HG03575 (cell line): ENCODE measurements at regions not wholly inside any gene's neighbourhood (a gene's known extent, or its start where the extent isn't known, plus 50 kb on each side); places are given as distances from the start of the nearest gene placed in this dataset.
"Not testable (repeated sequence)": the region's sequence is repeated elsewhere in the genome, so short reads cannot be mapped to it uniquely, and the experiment has no call there.

Experiments
- ATAC-seq: cut with Tn5 transposase; IDR thresholded peaks from one replicate; pipeline ENCODE4 v1.9.1; 2021; ENCODE audit not compliant: unreplicated experiment, insufficient number of reproducible peaks, low FRiP score; ENCODE audit errors: extremely low read depth

GRCh38 chr16:33583702-33584101 is 124.3 kb downstream of the TP53TG3F start:
- ATAC-seq = not testable (repeated sequence)

DNA sequence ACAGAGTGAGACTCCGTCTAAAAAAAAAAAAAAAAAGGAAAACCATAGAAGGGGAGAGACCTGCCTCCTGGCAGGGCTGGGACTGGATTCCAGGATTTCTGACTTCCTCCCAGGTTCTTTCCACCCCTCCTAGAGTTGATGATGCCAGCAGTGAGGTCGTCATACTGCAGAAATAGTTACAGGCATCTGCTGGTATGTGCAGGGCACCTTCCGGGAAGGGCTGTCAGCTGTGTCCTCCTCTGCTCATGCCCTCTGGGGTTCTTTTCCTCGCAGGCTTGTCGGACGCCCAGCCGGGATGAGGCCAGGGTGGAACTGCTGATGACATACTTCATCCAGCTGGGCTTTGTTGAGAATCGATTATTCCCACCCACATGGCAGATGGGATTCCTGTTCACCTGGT is 129.2 kb downstream of the TP53TG3F start:
- not testable (repeated sequence) for ATAC-seq

DNA sequence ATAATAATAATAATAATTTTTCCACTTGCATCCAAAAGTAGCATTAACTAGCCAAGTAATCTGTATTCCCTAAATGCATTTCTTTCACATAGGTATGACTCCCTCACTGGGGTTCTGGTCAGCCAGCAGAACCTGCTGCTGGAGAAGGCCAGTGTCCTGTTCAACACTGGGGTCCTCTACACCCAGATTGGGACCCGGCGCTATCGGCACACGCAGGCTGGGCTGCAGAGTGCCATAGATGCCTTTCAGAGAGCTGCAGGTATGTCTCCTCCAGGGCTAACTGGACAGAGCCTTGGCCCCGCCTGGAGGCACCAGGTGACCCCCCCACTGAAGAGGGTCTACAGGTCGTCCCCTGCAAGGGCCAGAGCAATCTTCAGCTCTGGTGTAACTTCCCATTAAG is 133.9 kb downstream of the TP53TG3F start:
- not testable (repeated sequence) for ATAC-seq

GRCh38 chr16:33595074-33595473 is 135.7 kb downstream of the TP53TG3F start:
- ATAC-seq = not testable (repeated sequence)

DNA sequence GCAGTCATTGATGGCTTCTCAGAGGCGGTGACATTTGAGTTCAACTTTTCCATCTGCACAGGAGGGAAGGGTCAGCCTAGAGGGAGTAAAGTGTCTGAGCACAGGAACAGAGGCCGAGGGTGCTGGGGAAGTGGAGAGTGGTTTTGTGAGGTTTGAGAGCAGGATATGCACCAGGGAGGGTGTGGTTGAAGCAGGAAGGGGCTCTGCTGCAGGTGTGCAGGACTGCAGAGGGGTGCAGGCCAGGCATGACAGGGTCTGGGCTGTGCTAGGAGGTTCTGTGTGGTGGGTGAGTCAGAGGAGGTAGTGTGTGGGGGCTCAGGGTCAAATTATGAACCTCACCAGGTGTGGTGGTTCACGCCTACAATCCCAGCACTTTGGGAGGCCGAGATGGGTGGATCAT is 141.6 kb downstream of the TP53TG3F start:
- ATAC-seq = not testable (repeated sequence)

- not testable (repeated sequence) for ATAC-seq
Measured at GRCh38 chr16:33623535-33624077, 164.2 kb downstream of the TP53TG3F start.

DNA sequence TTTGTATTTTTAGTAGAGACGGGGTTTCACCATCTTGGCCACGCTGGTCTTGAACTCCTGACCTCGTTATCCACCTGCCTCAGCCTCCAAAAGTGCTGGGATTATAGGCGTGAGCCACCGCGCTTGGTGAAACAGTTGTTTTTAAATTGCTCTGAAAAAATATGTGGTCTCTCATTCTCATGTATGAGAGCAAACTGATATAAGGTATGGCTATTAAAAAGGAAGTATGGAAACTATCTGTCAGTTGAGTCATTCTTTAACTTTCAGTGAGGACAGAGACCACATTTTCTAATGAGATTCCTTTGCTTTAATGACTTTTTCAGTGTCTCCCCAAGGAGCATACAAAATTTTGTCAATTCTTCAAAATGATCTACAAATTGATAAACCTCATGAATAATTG is 169.5 kb downstream of the TP53TG3F start:
- ATAC-seq = not testable (repeated sequence)

DNA sequence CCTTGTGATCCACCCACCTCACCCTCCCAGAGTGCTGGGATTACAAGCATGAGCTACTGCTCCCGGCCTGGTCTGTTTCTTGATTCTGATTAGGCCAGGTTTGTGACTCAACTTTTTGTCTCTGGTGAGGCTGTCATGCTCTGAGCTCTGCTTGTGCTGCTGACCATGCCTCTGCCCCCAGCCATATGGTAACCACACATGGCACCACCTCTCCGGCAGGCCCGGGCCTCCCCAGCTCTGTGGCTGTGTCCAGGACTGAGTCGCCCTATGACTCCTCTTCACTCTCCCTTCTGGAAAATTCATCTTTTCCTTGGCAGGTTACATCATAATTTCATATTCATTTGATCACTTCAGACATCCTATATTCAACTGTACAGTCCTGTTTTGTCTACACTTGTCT is 172.3 kb downstream of the TP53TG3F start:
- not testable (repeated sequence) for ATAC-seq

GRCh38 chr16:33634057-33634456 is 174.6 kb downstream of the TP53TG3F start:
- ATAC-seq = not testable (repeated sequence)

DNA sequence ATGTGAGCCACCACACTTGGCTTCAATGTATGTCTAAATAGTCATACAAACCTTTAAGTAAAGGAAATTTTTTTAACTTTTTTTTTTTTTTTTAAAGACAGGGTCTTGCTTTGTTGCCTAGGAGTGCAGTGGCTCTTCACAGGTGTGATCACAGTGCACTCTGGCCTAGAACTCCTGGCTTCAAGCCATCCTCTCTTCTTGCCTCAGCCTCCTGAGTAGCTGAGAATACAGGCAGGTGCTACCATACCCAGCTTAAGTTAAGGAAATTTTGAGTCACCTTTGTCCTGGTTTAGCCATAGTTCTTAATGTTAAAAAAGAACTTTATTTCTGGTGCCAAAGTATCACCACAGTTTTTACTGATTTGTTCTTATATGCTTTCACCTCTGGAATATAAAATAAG is 177.3 kb downstream of the TP53TG3F start:
- not testable (repeated sequence) for ATAC-seq

GRCh38 chr16:33643270-33643669 is 183.9 kb downstream of the TP53TG3F start:
- peak; percentile 59 for ATAC-seq

- peak; percentile 15 for ATAC-seq
Measured at GRCh38 chr16:33643698-33644381, 184.4 kb downstream of the TP53TG3F start.

- ATAC-seq = not testable (repeated sequence)
Measured at GRCh38 chr16:33646386-33646785, 187.0 kb downstream of the TP53TG3F start.

GRCh38 chr16:33655756-33656155 is 196.3 kb downstream of the TP53TG3F start:
- not testable (repeated sequence) for ATAC-seq

DNA sequence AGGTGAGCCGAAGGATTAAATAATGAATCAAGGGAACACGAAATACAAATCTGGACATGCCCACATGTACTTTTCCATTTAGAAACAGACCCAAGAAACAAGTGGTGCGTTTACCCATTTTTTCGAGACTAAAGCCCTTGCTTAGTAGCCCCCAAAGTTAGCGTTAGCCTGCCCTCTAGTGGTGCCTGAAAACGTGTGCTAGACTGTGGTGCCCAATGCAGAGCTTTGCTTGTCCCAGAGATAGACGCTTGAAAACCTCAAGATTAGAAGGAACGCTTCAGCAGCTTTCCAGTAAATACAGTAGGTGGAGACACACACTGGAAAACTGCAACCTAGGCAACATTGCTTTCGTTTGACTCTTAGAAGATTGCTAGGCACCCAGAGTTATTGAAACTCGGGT is 197.0 kb downstream of the TP53TG3F start:
- ATAC-seq = peak; percentile 69

DNA sequence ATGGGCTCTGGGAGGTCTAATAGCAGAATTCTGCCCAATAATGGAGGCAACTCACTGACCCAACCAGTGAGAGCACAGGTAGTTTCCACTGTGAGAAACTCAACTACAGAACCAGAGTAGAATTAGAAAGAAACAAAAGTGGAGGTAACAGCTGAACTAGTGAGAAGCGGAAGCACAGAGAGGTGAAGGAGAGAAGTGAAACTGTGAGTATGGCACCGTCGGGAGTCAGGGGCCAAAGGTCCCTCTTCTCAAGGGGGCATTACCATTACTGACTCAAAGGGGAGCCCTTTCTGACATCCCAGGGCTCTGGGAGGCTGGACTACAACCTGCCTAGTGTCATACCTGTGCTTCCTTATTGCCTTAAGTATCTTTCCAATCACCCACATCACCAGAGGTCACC is 198.3 kb downstream of the TP53TG3F start:
- ATAC-seq = peak; percentile 42

GRCh38 chr16:33680791-33681190 is 221.4 kb downstream of the TP53TG3F start:
- not testable (repeated sequence) for ATAC-seq

GRCh38 chr16:33700320-33700719 is 240.9 kb downstream of the TP53TG3F start:
- not testable (repeated sequence) for ATAC-seq

- not testable (repeated sequence) for ATAC-seq
Measured at GRCh38 chr16:33706845-33707590, 247.6 kb downstream of the TP53TG3F start.

- ATAC-seq = not testable (repeated sequence)
Measured at GRCh38 chr16:33707591-33707934, 248.2 kb downstream of the TP53TG3F start.
